Transverse colon (tissue), 4 donors: ENCODE measurements at regions not wholly inside any gene's neighbourhood (a gene's known extent, or its start where the extent isn't known, plus 50 kb on each side); places are given as distances from the start of the nearest gene placed in this dataset.

ENCODE experiments used
- DNase-seq: peaks from one replicate; pipeline ENCODE4 v3.0.0-alpha.2; 2019
- H3K27ac ChIP-seq, 4 donors: fragments of 200-600 bp; sonication (generic); 2 replicates each; pipeline ENCODE4 v1.5.1; 2016 to 2018; ENCODE audit warnings: inconsistent platforms in 4 of 4
- H3K27me3 ChIP-seq: fragments of 200-600 bp; sonication (generic); 2 replicates; pipeline ENCODE4 v1.5.1; 2017; ENCODE audit warnings: inconsistent platforms
- H3K36me3 ChIP-seq, 4 donors: fragments of 200-600 bp; sonication (generic); 2 replicates each; pipeline ENCODE4 v1.5.1; 2017 to 2019; ENCODE audit warnings: inconsistent platforms in 4 of 4
- H3K4me1 ChIP-seq, 4 donors: fragments of 200-600 bp; sonication (generic); 2 replicates each; pipeline ENCODE4 v1.5.1; 2017 to 2020; ENCODE audit warnings: inconsistent platforms in 4 of 4
- H3K4me3 ChIP-seq, 4 donors: fragments of 200-600 bp; sonication (generic); 1 replicate in 1 of 4; 2 replicates in 3 of 4; pipeline versions ENCODE4 v1.5.1 to v1.6.1; 2017 to 2019; ENCODE audit warnings: inconsistent platforms in 4 of 4
- H3K9me3 ChIP-seq, 2 donors: fragments of 200-600 bp; sonication (generic); 2 replicates each; pipeline ENCODE4 v1.5.1; 2017 to 2019; ENCODE audit warnings: inconsistent platforms in 2 of 2
- CTCF ChIP-seq, 5 experiments: fragments of 200-600 bp in 3 of 5; fragments of 450-650 bp in 2 of 5; sonication (generic) in 3 of 5; IDR thresholded peaks; 1 replicate in 2 of 5; 2 replicates in 3 of 5; pipeline ENCODE4 v1.5.1; 2016 to 2017; ENCODE audit warnings: antibody characterized with exemption in 5 of 5, inconsistent platforms in 3 of 5, mild to moderate bottlenecking in 2 of 5, moderate library complexity in 1 of 5
- EP300 ChIP-seq: sonication (generic); formaldehyde crosslinking; IDR thresholded peaks from one replicate; pipeline ENCODE4 v1.6.1; 2017; ENCODE audit warnings: antibody characterized with exemption, low read depth
- POLR2A ChIP-seq: fragments of 450-650 bp; IDR thresholded peaks from one replicate; pipeline ENCODE4 v1.6.1; 2016; ENCODE audit warnings: antibody characterized with exemption, mild to moderate bottlenecking, moderate library complexity
- POLR2AphosphoS5 ChIP-seq, 3 donors: sonication (generic); formaldehyde crosslinking; IDR thresholded peaks; one replicate each; pipeline ENCODE4 v1.6.1; 2016; ENCODE audit warnings: antibody characterized with exemption in 3 of 3
- WGBS, 2 donors: methylation state at CpG; one replicate each; pipeline ENCODE4 v1.1.5; 2018; ENCODE audit warnings: low coverage in 1 of 2; 5-methylcytosine and 5-hydroxymethylcytosine counted together
- in situ Hi-C, 4 donors: fragments of 200-750 bp; cut with MboI; loops; one replicate each; pipeline versions ENCODE4 v1.15.0 to v1.15.1; 2017; ENCODE audit warnings: low sequenced_read_pairs in 3 of 4, low pct_ligation_motif_present in 1 of 4, low pct_unique_long_range_greater_than_20kb in 1 of 4
- intact Hi-C: fragments of 100-400 bp; cut with DNase I; formaldehyde crosslinking; loops from one replicate; pipeline ENCODE4 v1.15.1; 2023; ENCODE audit warnings: low total_unique reads

DNA sequence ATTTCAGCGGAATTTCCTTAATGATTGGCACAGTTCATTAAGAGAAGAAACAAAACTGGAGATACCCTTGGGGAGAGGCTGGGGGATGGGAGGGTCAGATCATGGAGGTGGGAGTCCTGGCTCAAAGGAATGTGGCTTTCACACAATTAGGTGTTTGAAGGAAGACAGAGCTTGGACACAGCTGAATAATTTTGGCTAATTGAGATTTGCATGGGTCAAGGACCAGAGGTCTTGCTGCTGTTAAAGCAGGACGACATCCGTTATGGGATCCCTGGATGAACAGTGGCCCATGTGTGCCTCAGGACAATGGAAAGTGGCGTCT, 160.3 kb downstream of the HS3ST3B1 start:
- WGBS, 2 donors, result 76 to 91% methylated on average over 1 to 4 of the region's 4 CpGs
- no peaks in the 10 kb centered on the region for H3K27me3 ChIP-seq
- no peak for DNase-seq
- intact Hi-C loops, result no loop called here
- H3K4me1 ChIP-seq, result no peaks in the 10 kb centered on the region
- no peak overlapping the region for H3K4me3 ChIP-seq
- in situ Hi-C loops, result no loop called here
- no peak overlapping the region for H3K27ac ChIP-seq
- H3K9me3 ChIP-seq, result no peaks in the 10 kb centered on the region
- TF ChIP-seq EP300 (no peak), CTCF (IDR thresholded peaks at IDR 0.05) (no peak), POLR2A (no peak), POLR2AphosphoS5 (IDR thresholded peaks at IDR 0.05) (no peak)
- H3K36me3 ChIP-seq, result no peaks in the 10 kb centered on the region

GRCh38 chr17:14460516-14461226, 159.8 kb downstream of the HS3ST3B1 start:
- Histone ChIP-seq H3K4me1 (no peaks in the 10 kb centered on the region), H3K9me3 (no peaks in the 10 kb centered on the region), H3K36me3 (no peaks in the 10 kb centered on the region), H3K4me3 (no peak overlapping the region), H3K27me3 (no peaks in the 10 kb centered on the region), H3K27ac (no peak overlapping the region)
- no peak for DNase-seq
- no peak for TF ChIP-seq POLR2AphosphoS5 (IDR thresholded peaks at IDR 0.05)
- no peak for TF ChIP-seq EP300
- no peak for TF ChIP-seq CTCF (IDR thresholded peaks at IDR 0.05)
- TF ChIP-seq POLR2A, result no peak
- WGBS, 2 donors, result 70 to 83% methylated on average over 2 of the region's 2 CpGs
- intact Hi-C loops, result no loop called here
- in situ Hi-C loops, result no loop called here

DNA sequence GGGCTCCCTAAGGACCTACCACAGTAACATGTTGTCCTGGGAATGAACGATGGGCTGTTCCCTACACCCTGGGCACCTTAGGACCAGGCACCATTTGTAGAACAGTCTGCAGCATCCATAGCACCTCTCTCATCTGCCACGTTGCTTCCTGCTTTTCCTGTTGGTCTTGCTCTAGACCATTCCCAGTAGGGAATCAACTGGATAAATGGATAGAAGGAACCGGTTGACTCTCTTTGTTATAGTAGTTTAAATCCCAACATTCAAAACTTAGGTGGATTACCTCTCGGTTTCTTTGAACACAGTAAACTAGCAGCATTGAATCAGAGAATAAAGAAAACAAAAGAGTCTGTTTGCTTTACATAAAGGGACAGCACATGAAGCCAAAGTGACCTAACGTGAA, 159.1 kb downstream of the HS3ST3B1 start:
- no peak overlapping the region for H3K27ac ChIP-seq
- intact Hi-C loops, result no loop called here
- in situ Hi-C loops, result no loop called here

GRCh38 chr17:14458724-14459123, 157.8 kb downstream of the HS3ST3B1 start:
- intact Hi-C loops (no loop called here), in situ Hi-C loops (no loop called here)
- no peak for DNase-seq
- Histone ChIP-seq H3K4me1 (no peaks in the 10 kb centered on the region), H3K4me3 (no peak overlapping the region), H3K27me3 (no peaks in the 10 kb centered on the region), H3K9me3 (no peaks in the 10 kb centered on the region), H3K27ac (no peak overlapping the region), H3K36me3 (no peaks in the 10 kb centered on the region)
- 47% methylated on average over 3 of the region's 3 CpGs; no CpG with 5 or more reads in 1 of the 2 donors for WGBS, 2 donors
- TF ChIP-seq POLR2A, result no peak

More for the DNA sequence above, 159.1 kb downstream of the HS3ST3B1 start:
- no peak for DNase-seq
- Histone ChIP-seq H3K9me3 (no peaks in the 10 kb centered on the region), H3K4me3 (no peak overlapping the region), H3K36me3 (no peaks in the 10 kb centered on the region), H3K27me3 (no peaks in the 10 kb centered on the region), H3K4me1 (no peaks in the 10 kb centered on the region)
- WGBS, 2 donors, result 67 to 68% methylated on average over 3 to 5 of the region's 5 CpGs
- TF ChIP-seq POLR2AphosphoS5 (IDR thresholded peaks at IDR 0.05), result no peak
- TF ChIP-seq POLR2A, result no peak

DNA sequence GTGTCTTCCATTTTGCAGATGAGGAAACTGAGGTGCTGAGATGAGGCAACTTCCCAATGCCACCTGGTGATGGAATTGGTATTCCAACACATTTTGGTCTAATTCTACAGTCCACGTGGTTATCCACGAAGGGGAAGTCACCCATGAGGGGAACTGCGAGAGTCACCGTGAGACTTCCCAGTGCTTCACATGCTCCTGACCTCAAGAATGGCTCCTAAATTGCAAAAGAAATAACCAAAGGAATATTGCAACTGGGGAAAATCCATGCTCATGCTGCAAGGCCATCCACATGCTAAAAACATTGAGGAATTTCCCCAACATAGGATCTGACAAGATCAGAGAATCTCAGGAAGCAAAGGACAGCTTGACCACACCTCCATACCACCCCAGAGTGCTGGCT, 153.9 kb downstream of the HS3ST3B1 start:
- DNase-seq, result no peak
- no peaks in the 10 kb centered on the region for H3K27me3 ChIP-seq
- no peak overlapping the region for H3K4me3 ChIP-seq
- 77 to 82% methylated on average over 4 of the region's 4 CpGs for WGBS, 2 donors
- no peak for TF ChIP-seq EP300
- no peak for TF ChIP-seq CTCF (IDR thresholded peaks at IDR 0.05)
- no peak for TF ChIP-seq POLR2A
- TF ChIP-seq POLR2AphosphoS5 (IDR thresholded peaks at IDR 0.05), result no peak
- intact Hi-C loops (no loop called here), in situ Hi-C loops (no loop called here)
- no peak overlapping the region for H3K27ac ChIP-seq
- H3K9me3 ChIP-seq, result no peaks in the 10 kb centered on the region
- no peaks in the 10 kb centered on the region for H3K4me1 ChIP-seq
- H3K36me3 ChIP-seq, result no peaks in the 10 kb centered on the region
